BE2C (cell line): ENCODE measurements at regions not wholly inside any gene's neighbourhood (a gene's known extent, or its start where the extent isn't known, plus 50 kb on each side); places are given as distances from the start of the nearest gene placed in this dataset.

Experiments
- DNase-seq: peaks from one replicate; pipeline ENCODE4 v3.0.0-alpha.2; 2020
- H3K27me3 ChIP-seq: fragments of 250-450 bp; sonication (Bioruptor Pico); 2 replicates; pipeline ENCODE4 v1.5.1; 2020; ENCODE audit warnings: mild to moderate bottlenecking
- H3K36me3 ChIP-seq: fragments of 250-450 bp; sonication (Bioruptor Pico); 2 replicates; pipeline ENCODE4 v1.5.1; 2020; ENCODE audit warnings: mild to moderate bottlenecking
- H3K4me1 ChIP-seq: fragments of 250-450 bp; sonication (Bioruptor Pico); 2 replicates; pipeline ENCODE4 v1.5.1; 2020
- H3K4me3 ChIP-seq: 2 replicates; pipeline ENCODE4 v1.5.1; 2011; ENCODE audit warnings: low read depth, low read length
- H3K9me3 ChIP-seq: fragments of 250-450 bp; sonication (Bioruptor Pico); 2 replicates; pipeline ENCODE4 v1.5.1; 2020
- CTCF ChIP-seq: IDR thresholded peaks from 2 replicates; pipeline ENCODE4 v1.5.1; 2012; ENCODE audit warnings: mild to moderate bottlenecking, low read depth, low read length

GRCh38 chr12:17595111-17595510 is 494.9 kb downstream of the RERGL start:
- no peak for DNase-seq
- no peaks in the 10 kb centered on the region for H3K9me3 ChIP-seq
- no peaks in the 10 kb centered on the region for H3K4me1 ChIP-seq
- H3K27me3 ChIP-seq, result no peaks in the 10 kb centered on the region
- H3K4me3 ChIP-seq, result no peak overlapping the region
- H3K36me3 ChIP-seq, result no peaks in the 10 kb centered on the region
- no peak for TF ChIP-seq CTCF

DNA sequence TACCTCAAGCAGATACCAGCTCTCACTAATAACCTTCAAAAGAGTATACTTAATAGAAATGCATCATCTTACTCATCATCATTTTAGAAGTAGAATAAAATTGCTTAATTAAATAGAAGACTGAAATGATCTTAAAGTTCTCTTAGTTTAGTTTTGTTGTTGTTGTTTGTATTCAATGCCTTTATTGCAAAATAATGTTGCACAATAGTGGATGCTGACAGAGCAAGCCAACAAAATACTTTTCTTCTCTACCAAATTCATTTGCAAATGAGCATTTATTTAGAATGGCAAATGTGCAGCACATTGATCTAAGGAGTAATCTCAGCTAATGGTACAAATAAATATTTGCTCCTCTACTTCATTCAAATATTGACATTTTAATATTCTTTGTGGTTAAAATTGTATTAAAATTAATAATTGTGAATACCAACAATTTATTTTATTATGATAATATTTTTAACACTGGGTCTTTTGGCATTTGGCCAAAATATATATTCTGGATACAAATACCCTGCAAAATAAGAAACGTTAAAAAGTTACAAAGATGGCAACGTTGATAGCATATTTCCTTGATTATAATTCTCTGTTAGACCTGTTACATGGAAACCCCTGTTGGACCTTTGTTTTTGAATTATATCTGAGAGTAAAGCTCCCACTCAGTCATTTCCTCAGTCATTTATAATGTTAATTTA is 496.1 kb downstream of the RERGL start:
- no peaks in the 10 kb centered on the region for H3K27me3 ChIP-seq
- no peaks in the 10 kb centered on the region for H3K9me3 ChIP-seq
- no peak overlapping the region for H3K4me3 ChIP-seq
- H3K36me3 ChIP-seq, result no peaks in the 10 kb centered on the region
- no peaks in the 10 kb centered on the region for H3K4me1 ChIP-seq
- DNase-seq, result no peak
- no peak for TF ChIP-seq CTCF

GRCh38 chr12:17592472-17592871 is 497.5 kb downstream of the RERGL start:
- no peak for DNase-seq
- Histone ChIP-seq H3K27me3 (no peaks in the 10 kb centered on the region), H3K4me1 (no peaks in the 10 kb centered on the region), H3K9me3 (no peaks in the 10 kb centered on the region), H3K36me3 (no peaks in the 10 kb centered on the region), H3K4me3 (no peak overlapping the region)
- TF ChIP-seq CTCF, result no peak

GRCh38 chr12:17591005-17591681 is 498.9 kb downstream of the RERGL start:
- Histone ChIP-seq H3K36me3 (no peaks in the 10 kb centered on the region), H3K9me3 (no peaks in the 10 kb centered on the region), H3K4me3 (no peak overlapping the region), H3K4me1 (no peaks in the 10 kb centered on the region), H3K27me3 (no peaks in the 10 kb centered on the region)
- no peak for TF ChIP-seq CTCF
- DNase-seq, result no peak

DNA sequence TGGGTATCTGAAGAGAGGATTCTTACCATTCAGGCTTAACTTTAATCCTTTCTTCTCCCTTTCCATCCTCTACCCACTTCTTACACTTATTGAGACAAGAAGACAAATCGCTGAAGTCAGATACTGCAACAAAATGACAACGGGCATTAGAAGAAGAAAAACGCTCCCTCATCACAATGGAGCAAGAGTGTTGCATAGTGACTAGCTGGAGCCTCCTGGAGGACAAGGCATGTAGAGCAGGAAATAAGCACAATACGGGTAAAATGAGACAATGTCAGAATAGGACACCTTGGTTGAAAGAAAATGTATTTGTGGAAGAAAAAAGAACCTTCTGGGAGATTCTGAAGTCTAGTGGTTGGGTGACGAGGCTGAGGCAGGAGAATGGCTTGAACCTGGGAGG is 501.0 kb downstream of the RERGL start:
- DNase-seq, result peak; percentile 16

More for the DNA sequence above, 501.0 kb downstream of the RERGL start:
- no peaks in the 10 kb centered on the region for H3K4me1 ChIP-seq
- H3K36me3 ChIP-seq, result no peaks in the 10 kb centered on the region
- no peaks in the 10 kb centered on the region for H3K9me3 ChIP-seq
- no peaks in the 10 kb centered on the region for H3K27me3 ChIP-seq
- TF ChIP-seq CTCF, result peak; percentile 60
- H3K4me3 ChIP-seq, result no peak overlapping the region
